GM23338 (cell line): ENCODE measurements at regions not wholly inside any gene's neighbourhood (a gene's known extent, or its start where the extent isn't known, plus 50 kb on each side); places are given as distances from the start of the nearest gene placed in this dataset.

ENCODE experiments used
- ATAC-seq: fragments of 200-7000 bp; cut with Tn5 transposase; 3 replicates; pipeline ENCODE4 v1.9.1; 2020
- DNase-seq: peaks from one replicate; pipeline ENCODE4 v3.0.0-alpha.2; 2015; ENCODE audit warnings: low spot score
- H2AFZ ChIP-seq: fragments of 200-600 bp; sonication (generic); 2 replicates; pipeline ENCODE4 v1.8.0; 2016; ENCODE audit warnings: antibody characterized with exemption, mild to moderate bottlenecking, moderate library complexity
- H3F3A ChIP-seq: fragments of 200-600 bp; sonication (generic); replicated peaks from 2 replicates; pipeline ENCODE4 v1.8.0; 2017; ENCODE audit warnings: antibody characterized with exemption, mixed run types, low read depth
- H3K27ac ChIP-seq: fragments of 200-600 bp; sonication (generic); 2 replicates; pipeline ENCODE4 v1.6.1; 2016; ENCODE audit warnings: low read depth
- H3K27me3 ChIP-seq: fragments of 200-600 bp; sonication (generic); 2 replicates; pipeline ENCODE4 v1.8.0; 2016; ENCODE audit warnings: mild to moderate bottlenecking, mixed run types, moderate library complexity; ENCODE audit not compliant: insufficient read depth
- H3K36me3 ChIP-seq: fragments of 200-600 bp; sonication (generic); 2 replicates; pipeline ENCODE4 v1.8.0; 2016; ENCODE audit warnings: mild to moderate bottlenecking; ENCODE audit not compliant: insufficient read depth
- H3K4me1 ChIP-seq: fragments of 200-600 bp; sonication (generic); 2 replicates; pipeline ENCODE4 v1.8.0; 2016; ENCODE audit warnings: mild to moderate bottlenecking, moderate library complexity; ENCODE audit not compliant: insufficient read depth
- H3K4me2 ChIP-seq: fragments of 200-600 bp; sonication (generic); 2 replicates; pipeline ENCODE4 v1.7.1; 2017; ENCODE audit warnings: mixed run types
- H3K4me3 ChIP-seq: fragments of 200-600 bp; sonication (generic); 2 replicates; pipeline ENCODE4 v1.6.1; 2016; ENCODE audit warnings: mixed run types
- H3K79me2 ChIP-seq: fragments of 200-600 bp; sonication (generic); replicated peaks from 2 replicates; pipeline ENCODE4 v1.8.0; 2017; ENCODE audit warnings: mild to moderate bottlenecking; ENCODE audit not compliant: insufficient read depth
- H3K9me2 ChIP-seq: fragments of 200-600 bp; sonication (generic); 2 replicates; pipeline ENCODE4 v1.8.0; 2017; ENCODE audit not compliant: insufficient read depth
- H4K20me1 ChIP-seq: fragments of 200-600 bp; sonication (generic); replicated peaks from 2 replicates; pipeline ENCODE4 v1.8.0; 2017; ENCODE audit warnings: mild to moderate bottlenecking; ENCODE audit not compliant: insufficient read depth
- H3K27ac Mint-ChIP-seq: 2 replicates; pipeline ENCODE4 v1.8.0; 2020; ENCODE audit warnings: inconsistent platforms, mild to moderate bottlenecking, moderate library complexity, mixed read lengths
- H3K27me3 Mint-ChIP-seq: 3 replicates; pipeline ENCODE4 v1.8.0; 2022; ENCODE audit warnings: low read depth, mild to moderate bottlenecking, moderate library complexity, mixed read lengths, inconsistent platforms; ENCODE audit not compliant: insufficient read depth, poor library complexity
- H3K36me3 Mint-ChIP-seq: 3 replicates; pipeline ENCODE4 v1.8.0; 2021; ENCODE audit warnings: low read depth, mild to moderate bottlenecking, inconsistent platforms, moderate library complexity, mixed read lengths
- H3K4me1 Mint-ChIP-seq: 3 replicates; pipeline ENCODE4 v1.8.0; 2020; ENCODE audit warnings: mild to moderate bottlenecking, inconsistent platforms, mixed read lengths
- H3K4me3 Mint-ChIP-seq: 3 replicates; pipeline ENCODE4 v1.8.0; 2021; ENCODE audit warnings: moderate library complexity, mild to moderate bottlenecking, inconsistent platforms, mixed read lengths
- H3K9me3 Mint-ChIP-seq: 3 replicates; pipeline ENCODE4 v1.8.0; 2020; ENCODE audit warnings: moderate library complexity, mild to moderate bottlenecking, inconsistent platforms, mixed read lengths
- CREB1 ChIP-seq: fragments of 250-450 bp; sonication (Bioruptor Pico); IDR thresholded peaks from 2 replicates; pipeline ENCODE4 v1.5.0; 2020; ENCODE audit warnings: low read depth, mild to moderate bottlenecking, moderate library complexity
- CTCF ChIP-seq, 2 experiments: fragments of 200-600 bp in 1 of 2; sonication (generic) in 1 of 2; conservative IDR thresholded peaks; 2 replicates each; pipeline versions ENCODE4 v1.5.1 to v1.6.1; 2016 to 2017; ENCODE audit warnings: antibody characterized with exemption in 2 of 2, low read depth in 2 of 2, mild to moderate bottlenecking in 2 of 2, moderate library complexity in 1 of 2
- ETS1 ChIP-seq: IDR thresholded peaks from 2 replicates; pipeline ENCODE4 v1.6.1; 2016; ENCODE audit warnings: antibody characterized with exemption
- EZH2 ChIP-seq: fragments of 200-600 bp; sonication (generic); IDR thresholded peaks from one replicate; pipeline ENCODE4 v1.8.0; 2017; ENCODE audit warnings: antibody characterized with exemption, mild to moderate bottlenecking, low read depth; ENCODE audit not compliant: unreplicated experiment
- EZH2phosphoT487 ChIP-seq: fragments of 200-600 bp; sonication (generic); IDR thresholded peaks from one replicate; pipeline ENCODE4 v1.8.1; 2018; ENCODE audit warnings: antibody characterized with exemption; ENCODE audit not compliant: unreplicated experiment
- JUNB ChIP-seq: IDR thresholded peaks from one replicate; pipeline ENCODE4 v1.6.1; 2016; ENCODE audit warnings: antibody characterized with exemption; ENCODE audit not compliant: unreplicated experiment
- NANOG ChIP-seq: IDR thresholded peaks from 2 replicates; pipeline ENCODE4 v1.6.1; 2016; ENCODE audit warnings: antibody characterized with exemption, borderline replicate concordance
- POLR2AphosphoS5 ChIP-seq: IDR thresholded peaks from 2 replicates; pipeline ENCODE4 v1.6.1; 2016; ENCODE audit warnings: antibody characterized with exemption, low read depth
- STAT1 ChIP-seq: IDR thresholded peaks from one replicate; pipeline ENCODE4 v1.6.1; 2016; ENCODE audit warnings: antibody characterized with exemption; ENCODE audit not compliant: unreplicated experiment
- ZNF114 ChIP-seq: fragments of 250-450 bp; sonication (Bioruptor Pico); IDR thresholded peaks from 2 replicates; pipeline ENCODE4 v1.5.0; 2020; ENCODE audit warnings: mild to moderate bottlenecking, moderate library complexity
- ZNF331 ChIP-seq: fragments of 250-450 bp; sonication (Bioruptor Pico); IDR thresholded peaks from 2 replicates; pipeline ENCODE4 v1.5.0; 2020; ENCODE audit warnings: low read depth, mild to moderate bottlenecking, moderate library complexity
- ZNF462 ChIP-seq: fragments of 250-450 bp; sonication (Bioruptor Pico); IDR thresholded peaks from 2 replicates; pipeline ENCODE4 v1.5.0; 2020; ENCODE audit warnings: mild to moderate bottlenecking, moderate library complexity
- TF ChIP-seq, protein P1 (sequence below): IDR thresholded peaks from one replicate; pipeline ENCODE4 v1.6.1; 2018; ENCODE audit warnings: antibody characterized with exemption; ENCODE audit not compliant: unreplicated experiment

GRCh38 chr6:103114582-103114981 lies 1721.1 kb downstream of the GRIK2 start (continued):
- no peak for TF ChIP-seq CREB1 (CRISPR knock-in tag)

DNA sequence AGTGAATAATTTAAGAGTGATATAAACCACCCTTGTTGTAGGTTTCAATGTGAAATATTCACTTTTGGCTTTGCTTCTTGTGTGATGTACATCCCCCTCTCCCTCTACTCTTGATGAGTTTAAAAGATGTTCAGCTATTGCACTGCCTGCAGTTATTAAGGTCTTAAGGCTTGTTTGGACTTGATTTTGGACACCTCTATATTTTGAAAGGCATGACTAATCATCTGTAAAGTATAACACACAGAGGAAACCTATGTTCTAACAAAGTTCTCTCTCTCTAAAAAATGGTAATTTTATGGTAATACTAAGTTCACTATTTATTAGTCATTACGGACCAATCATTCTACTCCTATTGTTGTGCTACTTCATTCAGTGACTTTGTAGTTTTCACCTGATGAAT lies 1719.9 kb downstream of the GRIK2 start:
- ATAC-seq, result no peak
- Mint-ChIP-seq H3K27me3 (no peaks in the 10 kb centered on the region), H3K4me3 (no peak overlapping the region), H3K4me1 (no peaks in the 10 kb centered on the region), H3K9me3 (no peaks in the 10 kb centered on the region; the same call in 2 of the 3 replicates), H3K27ac (no peak overlapping the region), H3K36me3 (no peaks in the 10 kb centered on the region)
- Histone ChIP-seq H3K4me1 (no peaks in the 10 kb centered on the region), H3K36me3 (no peaks in the 10 kb centered on the region), H3F3A (no peaks in the 10 kb centered on the region), H3K9me2 (no peaks in the 10 kb centered on the region; the same call in 1 of the 2 replicates), H2AFZ (no peak overlapping the region), H3K4me2 (no peak overlapping the region), H3K4me3 (no peak overlapping the region), H4K20me1 (no peaks in the 10 kb centered on the region), H3K27ac (no peak overlapping the region), H3K79me2 (no peaks in the 10 kb centered on the region), H3K27me3 (no peaks in the 10 kb centered on the region)
- TF ChIP-seq ZNF114, result no peak
- no peak for TF ChIP-seq CTCF (conservative IDR thresholded peaks at IDR 0.05; ENCODE audit: low read depth in 2 of 2)
- no peak for TF ChIP-seq POLR2AphosphoS5
- no peak for TF ChIP-seq EZH2phosphoT487
- no peak for TF ChIP-seq ETS1
- no peak for TF ChIP-seq NANOG
- TF ChIP-seq ZNF331 (CRISPR knock-in tag), result no peak
- no peak for TF ChIP-seq JUNB
- TF ChIP-seq, protein P1, sequence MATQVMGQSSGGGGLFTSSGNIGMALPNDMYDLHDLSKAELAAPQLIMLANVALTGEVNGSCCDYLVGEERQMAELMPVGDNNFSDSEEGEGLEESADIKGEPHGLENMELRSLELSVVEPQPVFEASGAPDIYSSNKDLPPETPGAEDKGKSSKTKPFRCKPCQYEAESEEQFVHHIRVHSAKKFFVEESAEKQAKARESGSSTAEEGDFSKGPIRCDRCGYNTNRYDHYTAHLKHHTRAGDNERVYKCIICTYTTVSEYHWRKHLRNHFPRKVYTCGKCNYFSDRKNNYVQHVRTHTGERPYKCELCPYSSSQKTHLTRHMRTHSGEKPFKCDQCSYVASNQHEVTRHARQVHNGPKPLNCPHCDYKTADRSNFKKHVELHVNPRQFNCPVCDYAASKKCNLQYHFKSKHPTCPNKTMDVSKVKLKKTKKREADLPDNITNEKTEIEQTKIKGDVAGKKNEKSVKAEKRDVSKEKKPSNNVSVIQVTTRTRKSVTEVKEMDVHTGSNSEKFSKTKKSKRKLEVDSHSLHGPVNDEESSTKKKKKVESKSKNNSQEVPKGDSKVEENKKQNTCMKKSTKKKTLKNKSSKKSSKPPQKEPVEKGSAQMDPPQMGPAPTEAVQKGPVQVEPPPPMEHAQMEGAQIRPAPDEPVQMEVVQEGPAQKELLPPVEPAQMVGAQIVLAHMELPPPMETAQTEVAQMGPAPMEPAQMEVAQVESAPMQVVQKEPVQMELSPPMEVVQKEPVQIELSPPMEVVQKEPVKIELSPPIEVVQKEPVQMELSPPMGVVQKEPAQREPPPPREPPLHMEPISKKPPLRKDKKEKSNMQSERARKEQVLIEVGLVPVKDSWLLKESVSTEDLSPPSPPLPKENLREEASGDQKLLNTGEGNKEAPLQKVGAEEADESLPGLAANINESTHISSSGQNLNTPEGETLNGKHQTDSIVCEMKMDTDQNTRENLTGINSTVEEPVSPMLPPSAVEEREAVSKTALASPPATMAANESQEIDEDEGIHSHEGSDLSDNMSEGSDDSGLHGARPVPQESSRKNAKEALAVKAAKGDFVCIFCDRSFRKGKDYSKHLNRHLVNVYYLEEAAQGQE, result no peak
- no peak for TF ChIP-seq EZH2
- TF ChIP-seq ZNF462 (CRISPR knock-in tag), result no peak
- TF ChIP-seq CREB1 (CRISPR knock-in tag), result no peak
- no peak for TF ChIP-seq STAT1
- no peak for DNase-seq
